ENCODE measurements at regions not wholly inside any gene's neighbourhood (a gene's known extent, or its start where the extent isn't known, plus 50 kb on each side); places are given as distances from the start of the nearest gene placed in this dataset.

DNA sequence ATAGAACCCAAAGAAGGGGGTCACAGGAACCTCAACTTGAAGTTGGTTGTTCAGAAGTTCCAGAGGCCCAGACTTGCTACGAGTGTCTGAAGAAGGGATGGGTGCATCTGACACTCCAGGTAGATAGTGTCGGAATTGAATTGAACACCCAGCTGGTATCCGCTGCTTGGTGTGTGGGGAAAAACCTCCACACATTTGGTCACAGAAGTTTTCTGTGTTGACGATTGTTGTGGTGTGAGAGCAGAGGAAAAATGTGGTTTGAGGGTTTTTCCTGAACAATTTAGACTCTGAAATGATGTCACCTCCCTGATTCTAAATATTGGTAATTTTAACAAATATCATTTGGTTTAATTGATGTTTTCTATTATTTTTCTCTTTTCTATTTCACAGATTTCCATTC lies 218.8 kb upstream of the CTNNB1 start:
- no peak for DNase-seq (ENCODE audit: extremely low spot score)
- no peak for TF ChIP-seq BHLHE40 (IDR thresholded peaks at IDR 0.05; ENCODE audit: borderline replicate concordance)
- TF ChIP-seq FOXA1 (IDR thresholded peaks at IDR 0.05): no peak
- no peak for TF ChIP-seq FOXM1 (IDR thresholded peaks at IDR 0.05; ENCODE audit: borderline replicate concordance)
- TF ChIP-seq TARDBP (IDR thresholded peaks at IDR 0.05): no peak
- TF ChIP-seq LEF1 (IDR thresholded peaks at IDR 0.05; ENCODE audit: borderline replicate concordance): no peak
- no peak for TF ChIP-seq SUZ12 (IDR thresholded peaks at IDR 0.05)
- POLR2A ChIA-PET: no interaction called here
- CTCF ChIA-PET: no interaction called here

DNA sequence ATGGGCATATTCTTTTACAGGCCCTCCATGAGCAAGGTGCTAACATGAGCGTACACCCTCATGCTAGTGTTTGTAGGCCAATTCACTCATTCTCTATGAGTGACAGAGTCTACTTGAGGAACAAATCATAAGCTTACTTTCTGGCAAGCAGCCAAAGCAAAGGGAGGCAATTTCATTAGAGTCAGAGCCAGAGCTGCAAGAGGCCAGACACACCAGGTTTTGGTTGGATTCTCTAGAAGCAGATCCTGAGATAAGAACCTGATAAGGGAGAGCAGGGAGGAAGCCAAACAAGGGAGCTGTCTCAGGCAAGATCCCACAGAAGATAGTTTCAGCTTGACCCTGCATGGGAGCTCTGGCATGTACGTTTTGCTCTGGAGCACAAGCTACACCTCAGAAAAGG lies 214.1 kb upstream of the CTNNB1 start:
- DNase-seq (ENCODE audit: extremely low spot score): no peak
- TF ChIP-seq, protein P1, sequence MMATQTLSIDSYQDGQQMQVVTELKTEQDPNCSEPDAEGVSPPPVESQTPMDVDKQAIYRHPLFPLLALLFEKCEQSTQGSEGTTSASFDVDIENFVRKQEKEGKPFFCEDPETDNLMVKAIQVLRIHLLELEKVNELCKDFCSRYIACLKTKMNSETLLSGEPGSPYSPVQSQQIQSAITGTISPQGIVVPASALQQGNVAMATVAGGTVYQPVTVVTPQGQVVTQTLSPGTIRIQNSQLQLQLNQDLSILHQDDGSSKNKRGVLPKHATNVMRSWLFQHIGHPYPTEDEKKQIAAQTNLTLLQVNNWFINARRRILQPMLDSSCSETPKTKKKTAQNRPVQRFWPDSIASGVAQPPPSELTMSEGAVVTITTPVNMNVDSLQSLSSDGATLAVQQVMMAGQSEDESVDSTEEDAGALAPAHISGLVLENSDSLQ (IDR thresholded peaks at IDR 0.05): no peak
- TF ChIP-seq LEF1 (IDR thresholded peaks at IDR 0.05; ENCODE audit: borderline replicate concordance) (no peak), ZNF384 (IDR thresholded peaks at IDR 0.05) (no peak), NFRKB (IDR thresholded peaks at IDR 0.05) (no peak)
- CTCF ChIA-PET: no interaction called here
- POLR2A ChIA-PET: no interaction called here

DNA sequence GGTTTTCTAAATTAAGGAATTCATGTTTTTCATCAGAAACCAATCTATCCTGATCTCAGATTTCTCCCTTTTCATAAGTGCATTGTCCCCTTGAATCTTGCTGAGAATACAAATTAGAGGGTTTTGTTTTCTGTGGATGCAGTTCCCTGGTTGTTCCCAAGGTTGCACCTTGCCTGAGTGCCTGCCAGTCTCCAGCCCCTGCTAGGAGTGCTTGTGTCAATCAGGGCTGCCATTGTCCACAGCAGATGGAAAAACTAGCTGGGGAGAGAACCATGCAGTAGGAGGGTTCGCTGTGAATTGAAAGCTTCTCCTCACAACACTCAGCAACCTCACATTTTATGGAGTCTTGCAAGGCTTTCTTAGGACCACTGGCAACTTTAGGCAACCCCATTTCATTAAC lies 210.8 kb upstream of the CTNNB1 start:
- no peak for DNase-seq (ENCODE audit: extremely low spot score)
- CTCF ChIA-PET: no interaction called here
- no peak for TF ChIP-seq FOXA1 (IDR thresholded peaks at IDR 0.05)
- TF ChIP-seq, protein P1 (IDR thresholded peaks at IDR 0.05): no peak
- TF ChIP-seq FOXK2 (IDR thresholded peaks at IDR 0.05): no peak
- TF ChIP-seq SUZ12 (IDR thresholded peaks at IDR 0.05): no peak
- POLR2A ChIA-PET: no interaction called here

DNA sequence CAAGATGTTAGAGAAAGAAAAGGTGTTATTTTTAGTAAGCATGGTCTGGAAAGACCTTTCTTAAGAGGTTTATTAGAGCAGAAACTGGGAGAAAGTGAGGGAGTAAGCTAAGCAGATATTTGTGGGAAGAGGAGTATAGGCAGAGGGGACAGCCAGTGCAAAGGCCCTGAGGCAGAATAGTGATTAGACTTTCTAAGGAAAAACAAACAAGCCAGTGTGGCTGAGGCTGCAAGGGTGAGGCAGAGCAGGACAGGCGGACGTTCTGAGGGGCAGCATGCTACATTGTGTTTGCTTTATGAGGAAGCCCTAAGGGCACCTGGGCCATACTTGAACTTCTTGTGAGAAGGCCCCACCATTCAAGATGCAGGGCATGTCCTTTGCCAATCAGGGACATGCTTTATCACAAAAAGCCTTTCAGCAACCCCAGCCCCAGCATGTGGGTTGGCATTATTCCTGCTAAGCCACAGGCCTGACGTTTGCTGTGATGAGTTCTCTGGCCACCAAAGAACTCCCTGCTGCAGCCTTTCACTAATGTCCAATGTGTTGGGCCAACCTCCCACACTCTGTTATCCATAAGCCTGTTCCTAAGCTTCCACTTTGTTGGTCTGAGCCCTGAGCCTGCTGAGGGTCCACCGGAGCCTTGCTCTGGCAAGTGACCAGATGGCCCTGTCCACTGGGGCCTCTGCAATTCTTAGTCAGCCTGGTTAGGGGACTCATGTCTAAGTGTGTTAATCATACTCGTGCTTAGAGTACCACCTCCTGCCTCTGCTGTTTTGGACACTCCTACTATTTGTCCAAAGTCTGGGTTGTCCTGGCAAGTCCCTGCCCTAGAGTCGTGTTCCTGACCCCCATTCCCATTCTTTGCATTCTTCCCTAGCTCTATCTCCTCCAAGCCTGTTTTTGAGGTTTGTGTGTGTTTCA lies 209.9 kb upstream of the CTNNB1 start:
- no peak for TF ChIP-seq LEF1 (IDR thresholded peaks at IDR 0.05; ENCODE audit: borderline replicate concordance)
- TF ChIP-seq SUZ12 (IDR thresholded peaks at IDR 0.05): no peak
- TF ChIP-seq CTBP1 (IDR thresholded peaks at IDR 0.05; ENCODE audit: borderline replicate concordance): no peak
- TF ChIP-seq ARNT (IDR thresholded peaks at IDR 0.05): no peak
- TF ChIP-seq, protein P1 (IDR thresholded peaks at IDR 0.05): no peak
- no peak for TF ChIP-seq NFRKB (IDR thresholded peaks at IDR 0.05)
- TF ChIP-seq TARDBP (IDR thresholded peaks at IDR 0.05): no peak
- TF ChIP-seq HDGF (IDR thresholded peaks at IDR 0.05; ENCODE audit: borderline replicate concordance): no peak
- TF ChIP-seq FOXK2 (IDR thresholded peaks at IDR 0.05): no peak
- TF ChIP-seq ZNF384 (IDR thresholded peaks at IDR 0.05): no peak
- no peak for TF ChIP-seq FOXM1 (IDR thresholded peaks at IDR 0.05; ENCODE audit: borderline replicate concordance)
- no peak for TF ChIP-seq L3MBTL2 (conservative IDR thresholded peaks at IDR 0.05)
- TF ChIP-seq FOXA1 (IDR thresholded peaks at IDR 0.05): no peak
- TF ChIP-seq SP1 (IDR thresholded peaks at IDR 0.05): no peak
- TF ChIP-seq BHLHE40 (IDR thresholded peaks at IDR 0.05; ENCODE audit: borderline replicate concordance): no peak
- no peak for TF ChIP-seq ELF4 (IDR thresholded peaks at IDR 0.05)
- CTCF ChIA-PET: no interaction called here
- POLR2A ChIA-PET: no interaction called here
- no peak for DNase-seq (ENCODE audit: extremely low spot score)

DNA sequence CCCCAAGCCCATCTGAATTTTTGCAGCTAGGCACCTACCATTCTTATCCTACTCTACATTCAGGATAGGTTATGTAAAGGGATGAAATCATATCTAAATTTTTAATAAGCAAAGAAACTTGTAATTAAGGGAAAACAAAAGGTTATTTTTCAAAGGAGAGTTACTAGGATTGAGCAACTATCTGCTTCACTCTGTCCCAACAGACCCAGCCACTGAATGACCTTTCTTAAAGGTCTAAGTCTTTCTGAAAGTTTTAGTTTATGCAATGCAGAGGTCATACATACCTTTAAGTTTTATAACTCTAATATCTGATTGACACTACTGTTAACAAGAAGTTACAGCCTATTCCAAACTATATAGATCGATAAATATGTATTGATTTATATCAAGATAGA lies 209.2 kb upstream of the CTNNB1 start:
- DNase-seq (ENCODE audit: extremely low spot score): no peak
- ChIA-PET CTCF (no interaction called here), POLR2A (no interaction called here)
- no peak for TF ChIP-seq FOXA1 (IDR thresholded peaks at IDR 0.05)
- TF ChIP-seq SUZ12 (IDR thresholded peaks at IDR 0.05): no peak
- no peak for TF ChIP-seq NFRKB (IDR thresholded peaks at IDR 0.05)
- no peak for TF ChIP-seq SP1 (IDR thresholded peaks at IDR 0.05)
- no peak for TF ChIP-seq TARDBP (IDR thresholded peaks at IDR 0.05)
- no peak for TF ChIP-seq CTBP1 (IDR thresholded peaks at IDR 0.05; ENCODE audit: borderline replicate concordance)
- no peak for TF ChIP-seq ARNT (IDR thresholded peaks at IDR 0.05)
- no peak for TF ChIP-seq BHLHE40 (IDR thresholded peaks at IDR 0.05; ENCODE audit: borderline replicate concordance)
- TF ChIP-seq FOXK2 (IDR thresholded peaks at IDR 0.05): no peak
- no peak for TF ChIP-seq L3MBTL2 (conservative IDR thresholded peaks at IDR 0.05)
- no peak for TF ChIP-seq ZNF384 (IDR thresholded peaks at IDR 0.05)
- no peak for TF ChIP-seq HDGF (IDR thresholded peaks at IDR 0.05; ENCODE audit: borderline replicate concordance)
- no peak for TF ChIP-seq FOXM1 (IDR thresholded peaks at IDR 0.05; ENCODE audit: borderline replicate concordance)
- TF ChIP-seq LEF1 (IDR thresholded peaks at IDR 0.05; ENCODE audit: borderline replicate concordance): no peak
- TF ChIP-seq, protein P1 (IDR thresholded peaks at IDR 0.05): no peak

DNA sequence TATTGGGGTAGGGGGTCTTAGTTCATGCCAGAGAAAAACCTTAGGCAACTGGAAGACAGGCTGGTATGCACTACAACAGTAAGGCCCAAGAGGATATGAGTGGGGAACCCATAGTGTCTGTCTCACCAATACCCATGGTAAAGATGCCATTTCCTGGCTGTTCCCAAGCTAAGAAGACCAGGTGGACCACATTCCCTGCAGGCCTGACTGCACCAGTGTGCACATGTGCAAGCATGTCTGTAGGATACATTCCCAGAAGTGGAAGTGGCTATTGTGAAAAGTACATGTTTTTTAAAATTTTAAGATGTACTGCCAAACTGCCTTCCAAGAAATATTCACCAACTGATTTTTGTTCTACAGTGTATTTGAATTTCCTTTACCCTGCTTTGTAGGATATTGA lies 207.3 kb upstream of the CTNNB1 start:
- DNase-seq (ENCODE audit: extremely low spot score): no peak
- no peak for TF ChIP-seq CTBP1 (IDR thresholded peaks at IDR 0.05; ENCODE audit: borderline replicate concordance)
- no peak for TF ChIP-seq FOXK2 (IDR thresholded peaks at IDR 0.05)
- TF ChIP-seq ARNT (IDR thresholded peaks at IDR 0.05): no peak
- TF ChIP-seq HDGF (IDR thresholded peaks at IDR 0.05; ENCODE audit: borderline replicate concordance): no peak
- TF ChIP-seq, protein P1 (IDR thresholded peaks at IDR 0.05): no peak
- no peak for TF ChIP-seq FOXM1 (IDR thresholded peaks at IDR 0.05; ENCODE audit: borderline replicate concordance)
- TF ChIP-seq FOXA1 (IDR thresholded peaks at IDR 0.05): no peak
- TF ChIP-seq LEF1 (IDR thresholded peaks at IDR 0.05; ENCODE audit: borderline replicate concordance): no peak
- TF ChIP-seq SP1 (IDR thresholded peaks at IDR 0.05): no peak
- no peak for TF ChIP-seq L3MBTL2 (conservative IDR thresholded peaks at IDR 0.05)
- ChIA-PET CTCF (no interaction called here), POLR2A (no interaction called here)
